ENCODE measurements at regions not wholly inside any gene's neighbourhood (a gene's known extent, or its start where the extent isn't known, plus 50 kb on each side); places are given as distances from the start of the nearest gene placed in this dataset.

GRCh38 chr12:125254856-125255255 lies 189.6 kb downstream of the AACS start:
- no peak for DNase-seq (ENCODE audit: low spot score, unreplicated experiment)
- H3K9me3 Mint-ChIP-seq (ENCODE audit: low read depth) = no peaks in the 10 kb centered on the region
- H3K27me3 Mint-ChIP-seq = peaks cover 14% of the 10 kb centered on the region
- no peak for TF ChIP-seq CTCF (IDR thresholded peaks at IDR 0.05; ENCODE audit: unreplicated experiment)
- H3K4me1 Mint-ChIP-seq (ENCODE audit: low read depth) = no peaks in the 10 kb centered on the region
- no peak overlapping the region for H3K4me3 Mint-ChIP-seq (ENCODE audit: low read depth)
- no peaks in the 10 kb centered on the region for H3K36me3 Mint-ChIP-seq (ENCODE audit: insufficient read depth)
- H3K27ac Mint-ChIP-seq = no peak overlapping the region

GRCh38 chr12:125255935-125256633 lies 190.8 kb downstream of the AACS start:
- H3K4me3 Mint-ChIP-seq (ENCODE audit: low read depth) = no peak overlapping the region
- H3K27me3 Mint-ChIP-seq = peaks cover 12% of the 10 kb centered on the region
- H3K36me3 Mint-ChIP-seq (ENCODE audit: insufficient read depth) = no peaks in the 10 kb centered on the region
- TF ChIP-seq CTCF (IDR thresholded peaks at IDR 0.05; ENCODE audit: unreplicated experiment) = no peak
- no peaks in the 10 kb centered on the region for H3K4me1 Mint-ChIP-seq (ENCODE audit: low read depth)
- DNase-seq (ENCODE audit: low spot score, unreplicated experiment) = no peak
- no peak overlapping the region for H3K27ac Mint-ChIP-seq
- H3K9me3 Mint-ChIP-seq (ENCODE audit: low read depth) = no peaks in the 10 kb centered on the region

- no peak overlapping the region for H3K4me3 Mint-ChIP-seq (ENCODE audit: low read depth)
- no peak for DNase-seq (ENCODE audit: low spot score, unreplicated experiment)
- H3K27me3 Mint-ChIP-seq = peaks cover 12% of the 10 kb centered on the region
- no peak for TF ChIP-seq CTCF (IDR thresholded peaks at IDR 0.05; ENCODE audit: unreplicated experiment)
- no peaks in the 10 kb centered on the region for H3K9me3 Mint-ChIP-seq (ENCODE audit: low read depth)
- no peak overlapping the region for H3K27ac Mint-ChIP-seq
- no peaks in the 10 kb centered on the region for H3K36me3 Mint-ChIP-seq (ENCODE audit: insufficient read depth)
- H3K4me1 Mint-ChIP-seq (ENCODE audit: low read depth) = no peaks in the 10 kb centered on the region
Observed at GRCh38 chr12:125256634-125256936, 191.3 kb downstream of the AACS start.

GRCh38 chr12:125259178-125259867 lies 194.1 kb downstream of the AACS start:
- H3K4me3 Mint-ChIP-seq (ENCODE audit: low read depth) = no peak overlapping the region
- H3K27ac Mint-ChIP-seq = no peak overlapping the region
- H3K9me3 Mint-ChIP-seq (ENCODE audit: low read depth) = peaks cover 7% of the 10 kb centered on the region
- no peak for DNase-seq (ENCODE audit: low spot score, unreplicated experiment)
- TF ChIP-seq CTCF (IDR thresholded peaks at IDR 0.05; ENCODE audit: unreplicated experiment) = no peak
- peaks cover 12% of the 10 kb centered on the region for H3K27me3 Mint-ChIP-seq
- no peaks in the 10 kb centered on the region for H3K4me1 Mint-ChIP-seq (ENCODE audit: low read depth)
- no peaks in the 10 kb centered on the region for H3K36me3 Mint-ChIP-seq (ENCODE audit: insufficient read depth)

GRCh38 chr12:125262851-125263250 lies 197.6 kb downstream of the AACS start:
- no peak for DNase-seq (ENCODE audit: low spot score, unreplicated experiment)
- Mint-ChIP-seq H3K9me3 (ENCODE audit: low read depth) (peaks cover 7% of the 10 kb centered on the region), H3K27ac (no peak overlapping the region), H3K4me3 (ENCODE audit: low read depth) (no peak overlapping the region), H3K36me3 (ENCODE audit: insufficient read depth) (no peaks in the 10 kb centered on the region), H3K4me1 (ENCODE audit: low read depth) (no peaks in the 10 kb centered on the region), H3K27me3 (peaks cover 8% of the 10 kb centered on the region)
- TF ChIP-seq CTCF (IDR thresholded peaks at IDR 0.05; ENCODE audit: unreplicated experiment) = no peak

Data from progenitor cell of endocrine pancreas (in vitro differentiated cells).